IMR-90 (cell line): ENCODE measurements at regions not wholly inside any gene's neighbourhood (a gene's known extent, or its start where the extent isn't known, plus 50 kb on each side); places are given as distances from the start of the nearest gene placed in this dataset.

ENCODE experiments used
- FOS ChIP-seq: fragments of 150-350 bp; IDR thresholded peaks from 2 replicates; pipeline ENCODE4 v1.6.1; 2016; ENCODE audit warnings: low read depth, low read length
- POLR2A ChIP-seq: IDR thresholded peaks from 2 replicates; pipeline ENCODE4 v1.6.1; 2012; ENCODE audit warnings: mild to moderate bottlenecking, low read depth, low read length
- TF ChIP-seq, protein P1 (sequence below): conservative IDR thresholded peaks from 2 replicates; pipeline ENCODE4 v1.5.1; 2012; ENCODE audit warnings: mild to moderate bottlenecking, low read depth, low read length, improper control_type of control experiment
- TF ChIP-seq, protein P2 (sequence below): fragments of 150-350 bp; IDR thresholded peaks from 2 replicates; pipeline ENCODE4 v1.6.1; 2016; ENCODE audit warnings: low read depth, mild to moderate bottlenecking, low read length, moderate library complexity, borderline replicate concordance

DNA sequence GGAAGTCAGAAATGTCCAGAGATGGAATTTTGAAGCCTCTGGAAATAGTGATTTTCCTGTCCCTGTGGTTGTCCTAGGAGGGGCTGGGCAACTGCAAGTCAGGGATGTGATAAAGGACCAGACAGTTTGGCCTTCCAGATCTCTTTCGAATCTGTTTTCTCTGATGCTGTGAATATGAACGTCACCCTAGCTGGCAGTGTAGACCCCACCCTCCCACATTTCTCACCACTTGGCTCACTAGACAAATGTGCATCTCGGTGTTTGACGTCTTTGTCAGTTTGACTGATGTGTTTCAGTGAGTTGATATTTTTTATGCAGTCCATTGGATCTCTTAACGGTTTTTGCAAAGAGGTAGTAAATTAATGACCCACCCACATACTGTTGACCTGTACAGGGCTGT, 301.2 kb downstream of the TNS1 start:
- TF ChIP-seq, protein P1, sequence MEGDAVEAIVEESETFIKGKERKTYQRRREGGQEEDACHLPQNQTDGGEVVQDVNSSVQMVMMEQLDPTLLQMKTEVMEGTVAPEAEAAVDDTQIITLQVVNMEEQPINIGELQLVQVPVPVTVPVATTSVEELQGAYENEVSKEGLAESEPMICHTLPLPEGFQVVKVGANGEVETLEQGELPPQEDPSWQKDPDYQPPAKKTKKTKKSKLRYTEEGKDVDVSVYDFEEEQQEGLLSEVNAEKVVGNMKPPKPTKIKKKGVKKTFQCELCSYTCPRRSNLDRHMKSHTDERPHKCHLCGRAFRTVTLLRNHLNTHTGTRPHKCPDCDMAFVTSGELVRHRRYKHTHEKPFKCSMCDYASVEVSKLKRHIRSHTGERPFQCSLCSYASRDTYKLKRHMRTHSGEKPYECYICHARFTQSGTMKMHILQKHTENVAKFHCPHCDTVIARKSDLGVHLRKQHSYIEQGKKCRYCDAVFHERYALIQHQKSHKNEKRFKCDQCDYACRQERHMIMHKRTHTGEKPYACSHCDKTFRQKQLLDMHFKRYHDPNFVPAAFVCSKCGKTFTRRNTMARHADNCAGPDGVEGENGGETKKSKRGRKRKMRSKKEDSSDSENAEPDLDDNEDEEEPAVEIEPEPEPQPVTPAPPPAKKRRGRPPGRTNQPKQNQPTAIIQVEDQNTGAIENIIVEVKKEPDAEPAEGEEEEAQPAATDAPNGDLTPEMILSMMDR: no peak
- TF ChIP-seq POLR2A (no peak), FOS (no peak)
- TF ChIP-seq, protein P2, sequence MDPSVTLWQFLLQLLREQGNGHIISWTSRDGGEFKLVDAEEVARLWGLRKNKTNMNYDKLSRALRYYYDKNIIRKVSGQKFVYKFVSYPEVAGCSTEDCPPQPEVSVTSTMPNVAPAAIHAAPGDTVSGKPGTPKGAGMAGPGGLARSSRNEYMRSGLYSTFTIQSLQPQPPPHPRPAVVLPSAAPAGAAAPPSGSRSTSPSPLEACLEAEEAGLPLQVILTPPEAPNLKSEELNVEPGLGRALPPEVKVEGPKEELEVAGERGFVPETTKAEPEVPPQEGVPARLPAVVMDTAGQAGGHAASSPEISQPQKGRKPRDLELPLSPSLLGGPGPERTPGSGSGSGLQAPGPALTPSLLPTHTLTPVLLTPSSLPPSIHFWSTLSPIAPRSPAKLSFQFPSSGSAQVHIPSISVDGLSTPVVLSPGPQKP: no peak
